Vagina (tissue), 2 donors: ENCODE measurements at regions not wholly inside any gene's neighbourhood (a gene's known extent, or its start where the extent isn't known, plus 50 kb on each side); places are given as distances from the start of the nearest gene placed in this dataset.
A peak's percentile ranks its signal among the peaks of the same experiment; 100 is the strongest.

Experiments
- DNase-seq, 2 donors: peaks; one replicate each; pipeline ENCODE4 v3.0.0-alpha.2; 2017; ENCODE audit errors: extremely low spot score in 2 of 2
- H3K27ac ChIP-seq: fragments of 200-600 bp; sonication (generic); one replicate; pipeline ENCODE4 v1.5.1; 2019
- H3K27me3 ChIP-seq: fragments of 200-600 bp; sonication (generic); one replicate; pipeline ENCODE4 v1.5.1; 2019
- H3K36me3 ChIP-seq, 2 donors: fragments of 200-600 bp; sonication (generic); one replicate each; pipeline ENCODE4 v1.5.1; 2017 to 2019
- H3K4me1 ChIP-seq: fragments of 200-600 bp; sonication (generic); one replicate; pipeline ENCODE4 v1.5.1; 2019
- H3K4me3 ChIP-seq, 2 donors: fragments of 200-600 bp; sonication (generic); 1 replicate in 1 of 2; 2 replicates in 1 of 2; pipeline ENCODE4 v1.5.1; 2016 to 2019
- H3K9me3 ChIP-seq: fragments of 200-600 bp; sonication (generic); one replicate; pipeline ENCODE4 v1.5.1; 2019
- CTCF ChIP-seq, 3 experiments: fragments of 450-650 bp in 2 of 3; fragments of 200-600 bp in 1 of 3; sonication (generic) in 1 of 3; IDR thresholded peaks; one replicate each; pipeline ENCODE4 v1.5.1; 2017 to 2019; ENCODE audit warnings: antibody characterized with exemption in 3 of 3, mild to moderate bottlenecking in 2 of 3, moderate library complexity in 2 of 3
- POLR2A ChIP-seq, 2 donors: fragments of 450-650 bp; IDR thresholded peaks; one replicate each; pipeline ENCODE4 v1.6.1; 2017; ENCODE audit warnings: antibody characterized with exemption in 2 of 2, mild to moderate bottlenecking in 2 of 2, moderate library complexity in 2 of 2
- POLR2AphosphoS5 ChIP-seq, 2 donors: sonication (generic); formaldehyde crosslinking; IDR thresholded peaks; one replicate each; pipeline ENCODE4 v1.9.0; 2017; ENCODE audit warnings: antibody characterized with exemption in 2 of 2, mild to moderate bottlenecking in 2 of 2, low read depth in 1 of 2; ENCODE audit not compliant: insufficient read depth in 1 of 2
- intact Hi-C: fragments of 100-400 bp; cut with DNase I; formaldehyde crosslinking; loops from one replicate; pipeline ENCODE4 v1.15.1; 2023

GRCh38 chr1:109824349-109825115, 60.8 kb upstream of the EPS8L3 start:
- no peak for TF ChIP-seq CTCF (IDR thresholded peaks at IDR 0.05)
- TF ChIP-seq POLR2A (IDR thresholded peaks at IDR 0.05) = no peak
- no peak for TF ChIP-seq POLR2AphosphoS5 (IDR thresholded peaks at IDR 0.05; ENCODE audit: insufficient read depth in 1 of 2, low read depth in 1 of 2)
- Histone ChIP-seq H3K4me1 (peaks cover 55% of the 10 kb centered on the region), H3K27ac (peak overlapping the region; percentile 76), H3K4me3 (no peak overlapping the region), H3K9me3 (no peaks in the 10 kb centered on the region), H3K36me3 (no peaks in the 10 kb centered on the region), H3K27me3 (no peaks in the 10 kb centered on the region)
- intact Hi-C loops = loop anchor here (5.0 kb wide), 1 partner anchor 88 kb away; the partner anchor contains the start of gene CSF1
- DNase-seq = peak; percentile 43 to 85

GRCh38 chr1:109823543-109824348, 60.0 kb upstream of the EPS8L3 start:
- intact Hi-C loops = loop anchor here (5.0 kb wide), 1 partner anchor 89 kb away; the partner anchor contains the start of gene CSF1
- H3K4me1 ChIP-seq = peaks cover 60% of the 10 kb centered on the region
- no peak overlapping the region for H3K4me3 ChIP-seq

GRCh38 chr1:109822749-109823542, 59.2 kb upstream of the EPS8L3 start:
- TF ChIP-seq POLR2A (IDR thresholded peaks at IDR 0.05) = no peak
- no peak for TF ChIP-seq POLR2AphosphoS5 (IDR thresholded peaks at IDR 0.05; ENCODE audit: insufficient read depth in 1 of 2, low read depth in 1 of 2)
- no peak for TF ChIP-seq CTCF (IDR thresholded peaks at IDR 0.05)
- H3K4me3 ChIP-seq = no peak overlapping the region
- intact Hi-C loops = loop anchor here (1.0 to 5.0 kb wide), 2 partner anchors 30 to 89 kb away; partner anchors contain the start of gene CSF1
- H3K27me3 ChIP-seq = no peaks in the 10 kb centered on the region
- peak overlapping the region; percentile 76 for H3K27ac ChIP-seq
- peak in 1 of 2 donors; percentile 93 for DNase-seq
- H3K36me3 ChIP-seq = no peaks in the 10 kb centered on the region
- H3K4me1 ChIP-seq = peaks cover 62% of the 10 kb centered on the region
- H3K9me3 ChIP-seq = no peaks in the 10 kb centered on the region

More at GRCh38 chr1:109823543-109824348, 60.0 kb upstream of the EPS8L3 start:
- DNase-seq = peak; percentile 88 to 95
- peak overlapping the region; percentile 76 for H3K27ac ChIP-seq
- no peaks in the 10 kb centered on the region for H3K9me3 ChIP-seq
- no peaks in the 10 kb centered on the region for H3K27me3 ChIP-seq
- TF ChIP-seq POLR2A (IDR thresholded peaks at IDR 0.05) = no peak
- peak in 1 of 2 donors; percentile 54 for TF ChIP-seq POLR2AphosphoS5 (IDR thresholded peaks at IDR 0.05; ENCODE audit: insufficient read depth in 1 of 2, low read depth in 1 of 2)
- H3K36me3 ChIP-seq = no peaks in the 10 kb centered on the region

- DNase-seq = peak in 1 of 2 donors; percentile 77
- Histone ChIP-seq H3K27ac (peak overlapping the region; percentile 76), H3K36me3 (no peaks in the 10 kb centered on the region), H3K4me3 (no peak overlapping the region), H3K9me3 (no peaks in the 10 kb centered on the region), H3K27me3 (no peaks in the 10 kb centered on the region), H3K4me1 (peaks cover 59% of the 10 kb centered on the region)
- TF ChIP-seq CTCF (IDR thresholded peaks at IDR 0.05) (no peak), POLR2A (IDR thresholded peaks at IDR 0.05) (no peak), POLR2AphosphoS5 (IDR thresholded peaks at IDR 0.05; ENCODE audit: insufficient read depth in 1 of 2, low read depth in 1 of 2) (no peak)
- intact Hi-C loops = loop anchor here (1.0 to 5.0 kb wide), 2 partner anchors 29 to 90 kb away; partner anchors contain the start of gene CSF1
Observed at GRCh38 chr1:109821831-109822745, 58.4 kb upstream of the EPS8L3 start.
